NCI-H1694 (cell line): ENCODE measurements at regions not wholly inside any gene's neighbourhood (a gene's known extent, or its start where the extent isn't known, plus 50 kb on each side); places are given as distances from the start of the nearest gene placed in this dataset.
"Not testable (repeated sequence)": the region's sequence is repeated elsewhere in the genome, so short reads cannot be mapped to it uniquely, and the experiment has no call there.

ENCODE experiments used
- DNase-seq: peaks from one replicate; lab custom pipeline; 2025; lab: John Stamatoyannopoulos, UW

- no peak for DNase-seq
Observed at GRCh38 chr5:40347981-40348725, 331.6 kb upstream of the PTGER4 start.

GRCh38 chr5:40346901-40347300 is 332.8 kb upstream of the PTGER4 start:
- DNase-seq = no peak

GRCh38 chr5:40338434-40338833 is 341.3 kb upstream of the PTGER4 start:
- DNase-seq = not testable (repeated sequence)

- DNase-seq = no peak
Observed at GRCh38 chr5:40334242-40334635, 345.5 kb upstream of the PTGER4 start.

- DNase-seq = no peak
Observed at GRCh38 chr5:40333459-40334241, 346.1 kb upstream of the PTGER4 start.

- no peak for DNase-seq
Observed at GRCh38 chr5:40332970-40333369, 346.7 kb upstream of the PTGER4 start.

- DNase-seq = no peak
Observed at GRCh38 chr5:40331616-40332015, 348.1 kb upstream of the PTGER4 start.

- no peak for DNase-seq
Observed at GRCh38 chr5:40321514-40321913, 358.2 kb upstream of the PTGER4 start.

GRCh38 chr5:40318395-40318794 is 361.3 kb upstream of the PTGER4 start:
- no peak for DNase-seq

- DNase-seq = no peak
Observed at GRCh38 chr5:40317023-40317422, 362.7 kb upstream of the PTGER4 start.

GRCh38 chr5:40315126-40315525 is 364.6 kb upstream of the PTGER4 start:
- no peak for DNase-seq

GRCh38 chr5:40314275-40314674 is 365.4 kb upstream of the PTGER4 start:
- no peak for DNase-seq

- DNase-seq = no peak
Observed at GRCh38 chr5:40312205-40312604, 367.5 kb upstream of the PTGER4 start.

- DNase-seq = no peak
Observed at GRCh38 chr5:40309851-40310250, 369.9 kb upstream of the PTGER4 start.

GRCh38 chr5:40308867-40309266 is 370.8 kb upstream of the PTGER4 start:
- DNase-seq = no peak

GRCh38 chr5:40307920-40308319 is 371.8 kb upstream of the PTGER4 start:
- no peak for DNase-seq

GRCh38 chr5:40306869-40307487 is 372.7 kb upstream of the PTGER4 start:
- DNase-seq = no peak

GRCh38 chr5:40292006-40292405 is 387.7 kb upstream of the PTGER4 start:
- no peak for DNase-seq

- no peak for DNase-seq
Observed at GRCh38 chr5:40291338-40291737, 388.4 kb upstream of the PTGER4 start.

GRCh38 chr5:40288800-40289485 is 390.8 kb upstream of the PTGER4 start:
- no peak for DNase-seq

GRCh38 chr5:40284863-40285262 is 394.9 kb upstream of the PTGER4 start:
- no peak for DNase-seq

- DNase-seq = no peak
Observed at GRCh38 chr5:40278881-40279280, 400.8 kb upstream of the PTGER4 start.
